Brain microvascular endothelial cell (primary cell): ENCODE measurements at regions not wholly inside any gene's neighbourhood (a gene's known extent, or its start where the extent isn't known, plus 50 kb on each side); places are given as distances from the start of the nearest gene placed in this dataset.
A peak's percentile ranks its signal among the peaks of the same experiment; 100 is the strongest.

Experiments used
- DNase-seq: peaks from one replicate; pipeline ENCODE4 v3.0.0-alpha.2; 2020
- H3K27ac ChIP-seq: fragments of 250-450 bp; sonication (Bioruptor Pico); 2 replicates; pipeline ENCODE4 v1.5.1; 2020; ENCODE audit warnings: mild to moderate bottlenecking, moderate library complexity
- H3K27me3 ChIP-seq: fragments of 250-450 bp; sonication (Bioruptor Pico); replicated peaks from 2 replicates; pipeline ENCODE4 v1.5.1; 2020; ENCODE audit warnings: mild to moderate bottlenecking
- H3K36me3 ChIP-seq: fragments of 250-450 bp; sonication (Bioruptor Pico); replicated peaks from 2 replicates; pipeline ENCODE4 v1.5.1; 2020; ENCODE audit warnings: mild to moderate bottlenecking
- H3K4me3 ChIP-seq: 2 replicates; pipeline ENCODE4 v1.5.1; 2011; ENCODE audit warnings: low read depth, mild to moderate bottlenecking, control low read depth, low read length, moderate library complexity
- CTCF ChIP-seq: IDR thresholded peaks from 2 replicates; pipeline ENCODE4 v1.5.1; 2011; ENCODE audit warnings: low read depth, mild to moderate bottlenecking, moderate library complexity, low read length, control low read depth, inconsistent platforms; ENCODE audit errors: missing control alignments
- in situ Hi-C: cut with HindIII; loops from 2 replicates; pipeline ENCODE4 v1.10.0; 2017; ENCODE audit warnings: low sequenced_read_pairs, low pct_ligation_motif_present

- no peak for DNase-seq
- Histone ChIP-seq H3K27me3 (no peaks in the 10 kb centered on the region), H3K4me3 (no peak overlapping the region), H3K36me3 (no peaks in the 10 kb centered on the region), H3K27ac (no peak overlapping the region)
- in situ Hi-C loops: no loop called here
- TF ChIP-seq CTCF: no peak
Observed at GRCh38 chr3:124577494-124578167, 152.6 kb upstream of the UMPS start.

- no peak for TF ChIP-seq CTCF
- H3K27ac ChIP-seq: no peak overlapping the region
- in situ Hi-C loops: no loop called here
Observed at GRCh38 chr3:124579641-124580040, 150.6 kb upstream of the UMPS start.

GRCh38 chr3:124582196-124582595 lies 148.1 kb upstream of the UMPS start:
- Histone ChIP-seq H3K36me3 (no peaks in the 10 kb centered on the region), H3K27ac (no peak overlapping the region), H3K4me3 (no peak overlapping the region), H3K27me3 (peaks cover 3% of the 10 kb centered on the region)
- no peak for DNase-seq
- TF ChIP-seq CTCF: no peak
- in situ Hi-C loops: no loop called here

More at GRCh38 chr3:124579641-124580040, 150.6 kb upstream of the UMPS start:
- Histone ChIP-seq H3K4me3 (no peak overlapping the region), H3K36me3 (no peaks in the 10 kb centered on the region), H3K27me3 (no peaks in the 10 kb centered on the region)
- DNase-seq: no peak

GRCh38 chr3:124582621-124583395 lies 147.4 kb upstream of the UMPS start:
- Histone ChIP-seq H3K27ac (no peak overlapping the region), H3K4me3 (no peak overlapping the region), H3K36me3 (no peaks in the 10 kb centered on the region), H3K27me3 (peaks cover 3% of the 10 kb centered on the region)
- DNase-seq: no peak
- no peak for TF ChIP-seq CTCF
- in situ Hi-C loops: no loop called here

- in situ Hi-C loops: no loop called here
- H3K27ac ChIP-seq: no peak overlapping the region
- H3K4me3 ChIP-seq: peak overlapping the region; percentile 57
- TF ChIP-seq CTCF: no peak
- no peak for DNase-seq
- peaks cover 3% of the 10 kb centered on the region for H3K27me3 ChIP-seq
- H3K36me3 ChIP-seq: no peaks in the 10 kb centered on the region
Observed at GRCh38 chr3:124584245-124584551, 146.1 kb upstream of the UMPS start.
